GM18507 (cell line): ENCODE measurements at regions not wholly inside any gene's neighbourhood (a gene's known extent, or its start where the extent isn't known, plus 50 kb on each side); places are given as distances from the start of the nearest gene placed in this dataset.
"Not testable (repeated sequence)": the region's sequence is repeated elsewhere in the genome, so short reads cannot be mapped to it uniquely, and the experiment has no call there.

Experiments
- DNase-seq: peaks from one replicate; pipeline ENCODE4 v3.0.0; 2011; ENCODE audit warnings: low read depth; ENCODE audit not compliant: insufficient read length; ENCODE audit errors: extremely low spot score
- FAIRE-seq: peaks from 2 replicates; lab custom pipeline; 2011; peaks lifted over from hg19 to GRCh38; lab: Jason Lieb, UNC

DNA sequence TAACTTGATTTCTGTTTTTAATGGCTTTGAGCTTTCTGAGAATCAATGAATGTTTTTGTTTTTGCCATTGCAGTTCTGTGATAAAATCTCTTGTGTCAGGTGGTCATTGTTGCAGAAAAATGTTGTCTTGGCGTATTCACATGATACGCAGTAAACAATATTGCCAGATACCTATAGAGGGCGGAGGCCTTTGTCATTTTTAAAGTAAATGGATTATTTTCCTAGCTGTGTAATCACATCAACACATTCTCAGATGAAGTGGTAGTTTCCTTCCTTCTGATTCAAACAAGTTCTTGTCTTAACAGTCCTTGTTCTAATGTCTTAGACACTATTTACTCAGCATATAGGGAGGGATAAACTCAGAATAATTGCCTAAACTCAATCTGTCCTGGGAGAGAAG, 109.9 kb upstream of the DAB2 start:
- DNase-seq (no peak), FAIRE-seq (no peak)

DNA sequence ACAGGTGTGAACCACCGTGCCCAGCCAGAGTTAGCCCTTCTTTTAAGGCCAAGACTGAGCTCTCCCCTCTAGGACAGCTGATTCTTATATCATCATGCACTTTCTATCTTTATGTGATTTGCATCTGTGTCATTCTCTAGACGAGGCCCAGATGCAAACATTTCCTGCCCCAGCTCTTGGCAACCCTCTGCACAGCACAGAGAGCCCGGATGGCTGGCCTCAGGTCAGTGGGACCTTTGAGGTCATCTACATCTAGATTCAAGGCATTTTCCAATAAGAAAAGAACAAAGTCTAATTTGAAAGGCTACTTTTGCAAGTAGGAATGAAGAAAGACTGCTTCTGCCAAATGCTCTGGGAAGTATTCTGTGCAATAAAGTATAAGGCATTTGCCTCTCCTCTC, 109.0 kb upstream of the DAB2 start:
- FAIRE-seq (no peak), DNase-seq (no peak)

DNA sequence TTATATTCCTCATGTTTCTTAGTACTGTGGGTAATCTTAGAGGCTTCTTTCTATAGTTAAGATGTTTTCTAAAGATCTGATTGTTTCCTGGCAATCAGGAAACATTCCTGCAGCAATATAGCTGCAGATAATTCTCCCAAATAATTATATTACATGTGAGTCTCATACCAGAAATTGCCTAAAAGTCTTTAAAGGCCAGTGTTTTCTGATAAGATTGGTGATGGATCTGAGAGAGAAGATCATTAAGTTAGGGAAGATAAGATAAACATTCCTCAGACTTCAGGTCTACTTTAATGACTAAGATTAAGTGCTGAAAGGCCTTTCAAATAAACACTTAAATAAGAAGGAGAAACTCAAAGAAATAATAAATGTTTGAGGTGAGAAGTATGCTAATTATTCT, 107.7 kb upstream of the DAB2 start:
- no peak for FAIRE-seq
- DNase-seq, result no peak

DNA sequence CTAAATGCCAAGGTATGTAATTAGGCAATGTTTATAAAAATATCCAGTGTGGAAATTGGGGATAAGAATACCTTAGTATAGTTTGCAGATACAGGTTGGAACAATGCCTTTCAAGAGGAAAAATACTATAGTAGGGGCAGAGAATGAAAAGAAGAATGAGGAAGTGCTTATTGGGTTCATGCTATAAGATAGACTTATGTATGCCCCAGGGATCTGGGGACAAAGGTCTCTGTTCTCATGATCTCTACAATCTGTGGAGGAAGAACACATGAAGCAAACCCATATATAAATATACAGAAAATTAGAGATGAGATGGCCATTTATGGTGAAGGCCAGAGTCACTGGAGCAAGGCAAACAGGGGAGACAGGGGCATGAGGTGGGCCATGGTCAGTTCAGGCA, 106.5 kb upstream of the DAB2 start:
- DNase-seq (no peak), FAIRE-seq (no peak)

DNA sequence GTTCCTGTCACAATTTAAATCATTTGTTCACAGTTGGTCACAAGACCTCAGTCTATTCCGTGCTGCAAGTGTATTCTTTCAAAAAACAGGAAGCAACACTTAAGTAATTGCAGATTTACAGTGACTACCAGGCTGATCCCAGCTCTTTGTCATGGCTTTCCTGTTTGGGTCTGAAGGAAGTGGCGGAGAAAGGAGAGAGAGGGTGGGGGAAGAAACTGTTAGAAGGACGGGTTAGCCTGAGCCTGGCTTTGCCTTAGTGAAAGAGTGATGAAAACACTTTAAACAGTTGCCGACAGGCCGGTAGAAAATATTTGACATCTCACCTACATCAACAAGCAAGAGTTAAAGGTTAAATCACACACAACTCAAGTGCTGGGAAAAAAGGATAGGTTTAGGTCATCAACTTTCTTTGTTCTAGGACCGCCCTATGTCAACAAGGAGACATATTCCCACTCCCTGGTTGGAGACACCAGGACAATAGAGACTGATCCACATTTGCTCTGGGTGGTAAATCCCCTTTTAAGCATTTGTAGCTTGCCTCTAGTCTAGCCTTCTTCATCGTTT, 102.2 kb upstream of the DAB2 start:
- DNase-seq (no peak), FAIRE-seq (no peak)

DNA sequence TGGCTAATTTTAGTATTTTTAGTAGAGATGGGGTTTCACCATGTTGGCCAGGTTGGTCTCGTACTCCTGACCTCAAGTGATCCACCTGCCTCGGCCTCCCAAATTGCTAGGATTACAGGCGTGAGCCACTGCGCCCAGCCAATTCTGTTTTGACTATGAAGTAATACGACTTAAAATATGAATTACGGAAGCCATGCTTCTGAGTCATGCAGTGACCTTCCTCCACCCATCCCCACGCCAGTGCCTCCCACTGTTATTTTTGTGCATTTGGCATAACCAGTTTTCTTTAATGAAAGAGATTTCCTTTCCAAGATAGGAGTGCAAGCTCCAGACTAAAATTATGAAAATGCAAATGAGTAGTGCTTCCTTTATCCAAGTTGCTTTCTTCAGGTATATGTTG, 101.0 kb upstream of the DAB2 start:
- DNase-seq, FAIRE-seq: not testable (repeated sequence)

DNA sequence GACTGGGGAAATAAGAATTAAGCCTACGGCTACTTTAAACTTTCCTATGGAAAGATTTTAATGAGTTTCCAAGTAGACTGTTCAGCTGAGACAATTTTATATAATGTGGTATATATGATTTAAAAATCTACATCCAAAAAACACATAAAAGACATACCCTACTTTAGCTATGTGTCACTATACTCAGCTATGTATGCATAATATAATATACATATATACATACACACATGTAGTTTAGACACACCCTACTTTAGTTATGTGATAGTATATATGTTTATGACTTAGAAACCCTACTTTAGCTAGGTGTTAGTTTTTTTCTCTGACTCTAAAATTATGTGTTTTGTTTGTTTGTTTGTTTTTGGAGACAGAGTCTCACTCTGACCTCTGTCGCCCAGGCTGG, 100.5 kb upstream of the DAB2 start:
- FAIRE-seq (no peak), DNase-seq (no peak)

DNA sequence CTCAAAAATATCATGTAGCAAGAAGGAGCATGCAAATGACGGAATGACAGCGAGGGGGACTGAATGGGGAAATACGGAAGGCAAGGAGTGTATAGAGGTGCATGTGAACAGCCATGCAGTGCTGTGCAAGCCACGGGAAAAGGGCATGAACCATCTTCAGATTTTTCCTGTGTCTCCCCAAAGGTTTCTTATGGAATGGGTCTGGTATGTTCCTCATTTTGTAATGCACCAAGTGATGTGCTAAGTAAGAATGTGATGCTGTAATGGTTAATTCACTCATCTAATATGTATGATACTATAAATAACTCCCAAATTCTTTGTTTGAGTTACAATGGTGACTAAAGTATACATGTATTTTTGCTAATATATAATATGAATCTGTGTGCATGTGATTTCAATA, 99.0 kb upstream of the DAB2 start:
- DNase-seq (no peak), FAIRE-seq (no peak)

DNA sequence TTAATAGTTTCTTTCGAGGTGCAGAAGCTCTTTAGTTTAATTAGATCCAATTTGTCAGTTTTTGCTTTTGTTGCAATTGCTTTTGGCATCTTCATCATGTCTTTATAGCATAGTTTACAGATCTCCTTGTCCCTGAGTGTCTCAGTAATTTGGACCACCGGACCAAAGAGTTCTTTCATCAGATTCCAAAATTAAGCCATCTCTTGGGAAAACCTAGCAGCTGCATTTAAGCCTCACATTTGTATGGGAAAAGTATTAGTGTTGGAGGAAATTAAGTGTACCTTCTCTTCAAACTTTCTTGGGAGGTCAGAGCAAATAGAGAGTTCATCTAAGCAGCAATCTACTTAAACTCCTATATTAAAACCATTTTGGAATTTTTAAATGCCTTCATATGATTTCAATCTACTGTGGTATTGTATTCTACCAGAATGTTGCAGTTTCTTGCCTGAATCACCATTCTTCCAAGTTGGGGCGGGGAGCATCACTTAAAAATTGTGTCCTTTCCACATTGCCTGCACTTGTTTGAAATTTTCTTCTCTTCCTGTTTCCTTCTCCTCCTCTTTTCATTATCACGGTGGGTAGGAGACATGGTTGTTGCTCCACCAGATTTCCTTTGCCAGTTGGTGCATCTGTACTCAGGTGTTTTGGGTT, 97.3 kb upstream of the DAB2 start:
- FAIRE-seq, result no peak
- DNase-seq, result no peak

DNA sequence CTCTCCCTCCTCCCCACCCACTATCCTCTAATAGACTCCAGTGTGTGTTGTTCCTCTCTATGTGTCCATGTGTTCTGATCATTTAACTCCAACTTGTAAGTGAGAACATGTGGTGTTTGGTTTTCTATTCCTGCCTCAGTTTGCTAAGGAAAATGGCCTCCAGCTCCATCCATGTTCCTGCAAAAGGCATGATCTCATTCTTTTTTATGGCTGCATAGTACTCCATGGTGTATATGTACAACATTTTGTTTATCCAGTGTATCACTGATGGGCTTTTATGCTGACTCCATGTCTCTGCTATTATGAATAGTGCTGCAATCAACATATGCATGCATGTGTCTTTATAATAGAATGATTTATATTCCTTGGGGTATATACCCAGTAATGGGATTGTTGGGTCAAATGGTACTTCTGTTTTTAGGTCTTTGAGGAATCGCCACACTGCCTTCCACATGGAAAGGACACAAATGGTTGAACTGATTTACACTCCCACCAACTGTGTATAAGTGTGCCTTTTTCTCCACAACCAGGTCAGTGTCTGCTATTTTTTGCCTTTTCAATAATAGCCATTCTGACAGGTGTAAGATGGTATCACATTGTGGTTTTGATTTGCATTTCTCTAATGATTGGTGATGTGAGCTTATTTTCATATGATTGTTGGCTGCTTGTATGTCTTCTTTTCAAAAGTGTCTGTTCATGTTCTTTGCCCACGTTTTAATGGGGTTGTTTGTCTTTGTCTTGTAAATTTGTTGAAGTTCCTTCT, 96.5 kb upstream of the DAB2 start:
- DNase-seq (no peak), FAIRE-seq (no peak)

DNA sequence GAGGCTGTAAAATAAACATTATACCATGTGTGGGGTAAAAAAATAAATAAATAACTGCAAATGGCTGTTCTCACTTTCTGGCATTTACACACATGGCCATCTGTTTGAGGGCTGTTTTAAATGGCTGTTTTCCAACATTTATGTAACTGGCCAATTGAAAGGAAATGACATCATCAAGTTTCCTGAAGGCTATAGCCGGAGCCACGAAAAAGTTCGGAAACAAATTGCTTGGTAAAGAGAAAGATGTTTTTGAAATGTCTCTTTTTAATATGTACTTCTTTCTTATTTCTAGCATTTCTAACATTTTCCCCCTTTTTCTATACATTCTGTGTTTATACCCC, 95.4 kb upstream of the DAB2 start:
- FAIRE-seq (no peak), DNase-seq (no peak)

DNA sequence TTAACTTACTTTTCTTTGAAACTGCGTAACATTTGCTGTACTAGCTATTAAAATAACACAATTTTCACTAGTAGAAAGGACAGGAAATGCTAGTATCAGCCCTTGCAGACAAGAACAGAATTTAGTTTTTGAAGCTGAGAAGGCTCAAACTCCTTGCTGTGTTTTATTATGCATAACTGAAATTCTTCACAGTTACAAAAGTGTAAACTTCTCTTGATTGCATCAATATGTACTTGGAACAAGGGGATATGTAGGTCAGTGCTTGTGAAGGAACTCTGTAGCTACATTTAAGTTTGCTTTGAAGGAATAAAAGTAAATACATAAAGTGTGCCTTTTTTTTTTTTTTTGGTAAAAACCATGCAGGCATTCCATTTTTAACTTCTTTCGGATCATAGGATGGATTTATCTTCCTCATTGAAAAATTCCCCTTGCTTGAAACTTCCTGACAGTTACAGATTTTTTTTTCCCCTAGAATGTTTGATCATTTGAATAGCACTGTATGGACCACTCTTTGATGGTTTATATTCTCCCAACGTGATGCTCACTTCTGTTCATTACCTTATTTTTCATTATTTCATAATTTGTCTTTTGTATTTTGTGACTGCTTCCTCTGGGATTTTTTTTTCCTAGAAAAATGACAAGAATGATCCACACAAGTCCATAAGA, 94.9 kb upstream of the DAB2 start:
- no peak for DNase-seq
- no peak for FAIRE-seq

DNA sequence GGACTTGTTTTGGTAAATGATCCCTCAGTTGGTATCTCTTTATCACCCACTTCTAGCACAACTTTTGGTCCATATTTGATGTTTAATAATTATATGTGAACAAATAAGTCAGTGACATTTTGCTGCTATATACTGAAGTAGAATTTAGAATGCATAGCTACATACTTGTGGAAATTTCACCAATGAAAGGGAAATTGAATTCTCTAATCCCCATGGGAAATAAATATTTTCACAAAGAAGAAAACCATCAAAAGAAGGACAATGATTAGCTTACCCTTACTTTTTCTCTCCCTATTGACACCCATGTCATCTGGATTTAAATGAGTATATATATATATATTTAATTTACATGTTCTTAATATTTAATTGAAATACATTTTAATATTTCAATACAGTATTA, 94.3 kb upstream of the DAB2 start:
- no peak for FAIRE-seq
- DNase-seq, result no peak

DNA sequence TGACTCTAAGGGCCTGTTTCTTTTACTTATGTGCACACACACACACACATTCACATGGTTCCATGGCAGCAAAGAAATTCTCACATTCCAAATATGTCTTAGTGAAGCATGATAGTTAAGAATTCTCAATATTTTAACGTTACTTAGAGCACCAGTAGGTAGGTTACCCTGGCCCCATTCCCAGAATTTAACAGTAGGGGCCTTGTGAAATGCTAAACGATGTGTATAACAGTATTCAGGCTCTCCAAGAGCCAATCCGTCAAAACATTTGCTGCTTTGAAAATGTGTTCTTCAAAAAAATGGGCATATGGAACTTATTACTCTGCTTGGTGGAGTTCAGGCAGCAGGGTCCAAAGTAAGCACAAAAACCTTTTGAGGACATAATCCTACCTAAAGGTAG, 93.7 kb upstream of the DAB2 start:
- DNase-seq, result no peak
- no peak for FAIRE-seq

DNA sequence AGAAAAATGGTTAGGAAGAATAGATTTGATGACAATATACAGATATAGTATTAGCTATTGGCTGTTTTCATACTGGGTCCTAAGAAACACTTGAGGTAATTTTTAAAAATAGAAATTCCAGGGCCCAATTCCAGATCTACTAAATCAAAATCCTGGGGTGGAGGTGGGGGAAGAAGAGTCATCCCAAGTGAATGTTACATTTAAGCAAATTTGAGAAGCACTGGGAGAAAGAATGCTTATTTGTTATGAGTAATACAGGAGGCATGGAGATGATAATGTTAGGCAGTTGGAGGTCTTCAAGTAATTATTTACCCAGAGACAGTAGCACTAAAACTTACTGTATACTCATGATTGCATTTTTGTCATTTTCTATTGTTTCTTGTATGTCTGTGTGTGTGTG, 93.0 kb upstream of the DAB2 start:
- DNase-seq (no peak), FAIRE-seq (no peak)

DNA sequence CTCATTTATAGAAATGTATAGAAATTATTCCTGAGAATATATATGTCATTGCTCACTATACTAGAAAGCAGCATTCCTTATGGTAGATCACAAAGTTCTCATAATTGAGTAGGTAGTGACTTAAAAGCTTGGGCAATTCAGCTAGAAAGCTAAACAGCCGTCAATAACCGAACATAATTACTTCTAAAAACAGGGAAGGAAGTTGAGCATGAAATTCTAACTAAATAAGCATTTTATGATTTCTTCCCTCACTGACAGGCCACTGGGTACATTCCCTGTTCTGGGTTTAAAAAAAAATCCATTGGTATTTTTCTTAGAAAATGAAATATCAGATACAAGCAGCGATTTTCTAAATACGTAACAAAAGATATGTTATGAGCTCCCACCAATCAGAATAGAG, 91.1 kb upstream of the DAB2 start:
- no peak for DNase-seq
- no peak for FAIRE-seq

DNA sequence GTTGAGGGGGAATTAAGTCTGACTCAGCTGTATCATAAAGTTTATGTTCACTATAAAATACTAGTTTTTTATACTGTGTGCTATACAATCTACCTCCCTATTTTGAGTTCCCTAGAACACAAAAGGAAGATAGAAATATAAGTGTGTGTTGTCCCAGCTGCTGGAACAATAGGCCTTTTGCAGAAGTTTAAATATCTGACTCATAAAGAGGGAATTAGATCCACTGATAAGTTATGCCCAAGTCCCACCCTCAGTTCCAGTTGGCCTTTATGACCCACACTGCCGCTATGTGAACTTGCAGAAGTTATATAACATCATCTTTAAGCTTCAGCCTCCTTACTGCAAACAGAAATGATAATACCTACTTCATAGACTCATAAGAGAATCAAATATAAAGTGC, 88.5 kb upstream of the DAB2 start:
- FAIRE-seq (no peak), DNase-seq (no peak)

DNA sequence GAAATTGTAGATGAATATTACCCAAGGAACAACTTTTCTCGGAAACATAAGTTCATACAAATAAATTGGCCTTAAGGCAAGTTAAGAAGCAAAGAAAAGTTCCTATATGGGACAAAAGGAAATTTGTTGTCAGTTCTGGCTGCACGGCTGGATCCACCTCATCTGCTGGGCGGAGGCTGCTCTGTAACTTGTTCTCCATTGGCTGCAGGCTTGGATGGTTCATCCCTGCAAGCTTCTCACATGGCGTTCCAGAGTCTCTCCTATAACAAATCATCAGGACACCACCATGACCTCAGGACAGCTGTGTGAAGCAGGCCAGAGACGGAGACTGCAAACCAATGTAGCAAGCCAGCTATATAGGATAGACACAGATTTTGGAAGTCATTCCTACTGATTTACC, 81.4 kb upstream of the DAB2 start:
- FAIRE-seq (no peak), DNase-seq (no peak)

DNA sequence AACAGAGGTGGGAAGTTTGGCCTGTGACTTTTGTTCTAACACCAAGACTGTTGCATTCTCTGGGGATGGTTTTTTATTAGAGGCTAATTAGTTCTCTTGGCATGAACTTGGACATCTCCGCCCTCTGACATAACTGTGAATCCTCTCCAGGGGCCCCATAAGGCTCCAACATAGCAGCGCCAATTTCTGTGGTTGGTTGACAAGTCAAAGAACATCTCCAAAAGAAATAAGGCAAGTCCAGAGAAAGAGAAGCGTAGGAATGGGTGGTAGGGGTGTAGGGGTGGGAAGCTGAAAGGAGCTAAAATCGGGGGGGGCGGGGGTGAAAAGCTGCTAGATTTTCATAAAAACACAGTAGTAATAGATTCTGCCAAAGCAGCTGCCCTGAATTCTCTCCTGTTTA, 81.0 kb upstream of the DAB2 start:
- no peak for DNase-seq

DNA sequence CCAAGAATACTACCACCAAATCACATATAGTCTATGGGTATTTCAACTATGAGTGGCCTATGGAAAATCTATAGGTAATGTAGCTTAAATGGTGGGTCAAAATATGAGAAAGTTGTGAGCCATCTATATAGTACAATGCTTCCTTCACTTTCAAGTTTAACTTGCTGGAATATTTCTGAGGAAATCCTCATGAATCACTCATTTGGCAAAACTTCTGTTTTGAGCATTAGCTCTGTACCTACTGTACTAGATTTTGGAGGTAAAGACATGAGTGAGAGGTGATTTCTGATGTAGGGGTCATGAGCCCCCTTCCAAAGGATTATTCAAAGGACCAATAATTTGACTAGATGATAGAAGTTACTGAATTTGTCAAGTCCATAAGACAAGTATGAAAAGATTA, 80.6 kb upstream of the DAB2 start:
- DNase-seq, result no peak
- no peak for FAIRE-seq

More for the DNA sequence above, 81.0 kb upstream of the DAB2 start:
- no peak for FAIRE-seq

DNA sequence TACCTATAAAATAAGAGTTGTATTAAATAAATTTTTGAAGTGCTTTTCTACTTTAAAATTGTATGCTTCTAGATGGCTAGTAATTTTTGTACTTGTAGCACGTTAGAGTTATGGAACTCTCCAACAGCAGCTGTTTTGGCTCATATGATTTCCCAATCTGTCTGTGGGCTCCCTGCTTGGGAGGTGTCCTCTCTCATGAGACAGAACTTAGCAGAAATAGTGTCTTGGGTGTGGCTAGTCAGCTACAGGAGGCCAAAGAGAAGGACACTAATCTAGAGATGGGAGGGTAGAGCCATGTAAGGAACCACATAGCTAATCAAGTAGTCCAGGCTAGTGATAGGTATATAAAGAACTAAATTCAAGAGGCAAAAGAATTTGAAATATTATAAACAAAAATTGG, 78.4 kb upstream of the DAB2 start:
- DNase-seq (no peak), FAIRE-seq (no peak)
